AG09309 (cell line): ENCODE measurements at regions not wholly inside any gene's neighbourhood (a gene's known extent, or its start where the extent isn't known, plus 50 kb on each side); places are given as distances from the start of the nearest gene placed in this dataset.
"Not testable (repeated sequence)": the region's sequence is repeated elsewhere in the genome, so short reads cannot be mapped to it uniquely, and the experiment has no call there.

Experiments
- DNase-seq: peaks from one replicate; pipeline ENCODE4 v3.0.0-alpha.2; 2010; ENCODE audit warnings: low read depth
- H3K4me3 ChIP-seq: 2 replicates; pipeline ENCODE4 v1.5.1; 2011; ENCODE audit warnings: mild to moderate bottlenecking, low read depth, low read length, moderate library complexity; ENCODE audit not compliant: control insufficient read depth
- TF ChIP-seq, protein P1 (sequence below): IDR thresholded peaks from 2 replicates; pipeline ENCODE4 v1.5.1; 2011; ENCODE audit warnings: mild to moderate bottlenecking, low read depth, low read length, inconsistent platforms; ENCODE audit not compliant: insufficient read depth, control insufficient read depth; ENCODE audit errors: missing control alignments

DNA sequence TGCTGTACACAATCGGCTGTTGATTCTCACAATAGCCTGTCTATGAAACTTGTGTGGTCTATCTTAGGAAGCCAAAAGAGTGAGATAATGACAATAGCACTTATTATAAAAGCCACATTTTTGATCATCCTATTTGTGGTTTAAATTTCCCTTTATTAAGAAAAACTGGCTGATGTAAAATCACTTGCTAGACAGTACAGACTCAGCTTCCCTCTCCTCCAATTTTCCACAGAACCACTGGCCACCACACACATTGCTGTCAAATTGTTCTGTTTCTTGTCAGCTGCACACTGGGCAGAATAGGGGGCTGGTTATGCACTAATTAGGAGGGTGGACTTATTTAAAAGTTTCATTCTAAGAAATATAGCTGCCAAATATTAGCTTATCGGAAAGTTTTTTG is 425.9 kb downstream of the EPHA3 start:
- DNase-seq = no peak
- no peak overlapping the region for H3K4me3 ChIP-seq
- TF ChIP-seq, protein P1, sequence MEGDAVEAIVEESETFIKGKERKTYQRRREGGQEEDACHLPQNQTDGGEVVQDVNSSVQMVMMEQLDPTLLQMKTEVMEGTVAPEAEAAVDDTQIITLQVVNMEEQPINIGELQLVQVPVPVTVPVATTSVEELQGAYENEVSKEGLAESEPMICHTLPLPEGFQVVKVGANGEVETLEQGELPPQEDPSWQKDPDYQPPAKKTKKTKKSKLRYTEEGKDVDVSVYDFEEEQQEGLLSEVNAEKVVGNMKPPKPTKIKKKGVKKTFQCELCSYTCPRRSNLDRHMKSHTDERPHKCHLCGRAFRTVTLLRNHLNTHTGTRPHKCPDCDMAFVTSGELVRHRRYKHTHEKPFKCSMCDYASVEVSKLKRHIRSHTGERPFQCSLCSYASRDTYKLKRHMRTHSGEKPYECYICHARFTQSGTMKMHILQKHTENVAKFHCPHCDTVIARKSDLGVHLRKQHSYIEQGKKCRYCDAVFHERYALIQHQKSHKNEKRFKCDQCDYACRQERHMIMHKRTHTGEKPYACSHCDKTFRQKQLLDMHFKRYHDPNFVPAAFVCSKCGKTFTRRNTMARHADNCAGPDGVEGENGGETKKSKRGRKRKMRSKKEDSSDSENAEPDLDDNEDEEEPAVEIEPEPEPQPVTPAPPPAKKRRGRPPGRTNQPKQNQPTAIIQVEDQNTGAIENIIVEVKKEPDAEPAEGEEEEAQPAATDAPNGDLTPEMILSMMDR = no peak

DNA sequence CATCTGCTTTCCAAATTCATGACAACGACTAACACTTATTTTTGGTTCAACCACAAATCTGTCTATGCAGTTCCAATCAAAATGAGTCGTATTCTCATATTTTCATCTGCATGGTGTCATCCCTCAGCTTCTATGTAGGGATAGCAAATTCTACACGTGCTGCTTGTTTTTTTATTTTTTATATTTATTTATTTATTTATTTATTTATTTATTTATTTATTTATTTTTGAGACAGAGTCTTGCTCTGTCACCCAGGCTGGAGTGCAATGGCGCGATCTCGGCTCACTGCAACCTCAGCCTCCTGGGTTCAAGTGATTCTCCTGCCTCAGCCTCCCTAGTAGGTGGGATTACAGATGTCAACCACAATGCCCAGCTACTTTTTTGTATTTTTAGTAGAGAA is 447.2 kb downstream of the EPHA3 start:
- H3K4me3 ChIP-seq, DNase-seq: not testable (repeated sequence)

DNA sequence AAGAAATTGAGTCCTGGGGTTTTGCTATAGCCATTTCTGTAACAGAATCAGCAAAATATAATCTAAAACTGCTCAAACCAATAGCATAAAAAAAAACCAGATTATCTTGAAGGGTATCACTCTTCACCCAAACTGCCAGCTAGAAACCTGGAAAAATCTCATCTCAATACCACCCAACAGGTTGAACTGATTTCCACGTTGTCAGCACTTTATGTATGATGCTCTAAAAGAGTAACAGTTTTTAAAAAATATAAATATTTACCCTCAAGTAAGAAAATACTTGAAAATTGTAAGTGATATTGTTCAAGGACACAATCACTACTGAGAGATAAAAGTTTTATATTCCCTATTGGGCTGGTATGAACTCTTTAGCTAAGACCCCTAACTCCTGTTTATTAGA is 451.3 kb downstream of the EPHA3 start:
- no peak overlapping the region for H3K4me3 ChIP-seq
- no peak for DNase-seq
- TF ChIP-seq, protein P1 = no peak

DNA sequence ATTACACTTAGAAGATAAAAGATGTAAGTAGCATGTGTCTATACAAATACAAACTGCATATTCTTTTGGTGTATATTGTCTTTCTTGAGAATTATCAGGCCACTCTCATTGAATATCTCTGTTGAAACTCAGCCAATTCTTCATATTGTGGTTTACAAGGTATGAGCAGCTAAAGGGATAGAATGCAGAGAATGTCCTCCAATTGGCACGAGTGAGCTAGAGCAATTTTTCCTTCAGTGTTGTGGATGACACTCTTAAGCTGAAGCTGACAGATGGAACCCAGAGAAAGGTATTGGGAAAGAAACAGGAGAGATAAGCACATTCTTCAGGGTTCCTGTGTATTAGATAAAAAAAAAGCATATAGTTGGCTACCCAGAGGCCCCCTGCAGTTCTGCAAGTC is 453.1 kb downstream of the EPHA3 start:
- no peak for DNase-seq
- TF ChIP-seq, protein P1 = no peak
- H3K4me3 ChIP-seq = no peak overlapping the region

DNA sequence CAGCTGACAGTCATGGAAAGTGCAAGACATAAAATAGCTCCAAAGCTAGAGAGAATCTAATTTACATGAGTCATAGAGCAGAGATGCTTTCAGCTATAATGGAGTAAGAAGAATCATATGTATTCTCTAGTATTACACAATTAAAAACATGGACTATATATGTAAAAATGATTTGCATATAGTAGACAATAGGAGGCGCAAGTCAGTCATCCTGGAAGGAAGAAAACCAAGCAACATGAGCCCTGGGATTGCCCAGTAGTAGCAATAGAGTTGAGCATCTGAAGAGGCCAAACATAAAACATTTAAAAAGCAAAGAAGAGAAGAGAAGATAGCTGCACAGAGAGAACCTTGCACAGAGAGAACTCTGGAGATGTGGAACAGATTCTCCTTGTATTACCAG is 455.0 kb downstream of the EPHA3 start:
- H3K4me3 ChIP-seq = no peak overlapping the region
- TF ChIP-seq, protein P1 = no peak
- no peak for DNase-seq

DNA sequence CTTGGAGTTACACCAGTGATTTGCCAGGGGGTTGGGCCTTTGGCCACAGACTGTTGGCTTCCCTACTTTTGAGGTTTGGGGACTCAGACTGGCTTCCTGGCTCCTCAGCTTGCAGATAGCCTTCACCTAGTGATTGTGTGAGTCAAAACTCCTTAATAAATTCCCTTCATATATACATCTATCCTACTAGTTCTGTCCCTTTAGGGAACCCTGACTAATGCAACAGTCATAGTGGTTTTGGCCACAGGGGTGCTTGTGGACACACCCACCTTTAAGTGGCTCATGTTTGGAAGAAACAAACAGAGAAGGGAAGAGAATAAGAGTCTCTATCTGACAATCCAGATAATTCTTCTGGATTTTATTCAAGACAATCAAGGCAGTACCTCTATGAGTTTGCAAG is 457.7 kb downstream of the EPHA3 start:
- H3K4me3 ChIP-seq = no peak overlapping the region
- TF ChIP-seq, protein P1 = no peak
- DNase-seq = no peak

DNA sequence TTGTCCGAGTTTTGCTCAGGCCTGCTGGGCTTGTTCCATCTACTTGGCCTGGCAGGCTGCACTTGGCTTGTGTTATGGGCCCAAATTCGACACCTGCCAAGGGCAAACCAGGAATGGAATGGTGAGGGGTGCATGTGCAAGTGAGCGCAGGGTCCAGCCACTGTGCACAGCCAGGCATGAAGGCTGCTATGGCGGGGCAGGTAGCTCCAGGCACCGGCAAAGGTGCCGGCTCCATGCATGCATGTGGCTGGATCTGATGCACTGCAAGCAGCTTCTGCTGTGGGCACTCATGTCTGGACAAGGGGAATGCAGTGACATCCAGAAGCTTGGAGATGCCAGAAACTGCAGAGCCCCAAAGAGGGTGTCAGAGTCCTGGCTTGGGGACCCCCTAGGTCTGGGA is 463.0 kb downstream of the EPHA3 start:
- no peak overlapping the region for H3K4me3 ChIP-seq
- TF ChIP-seq, protein P1 = no peak
- DNase-seq = no peak

DNA sequence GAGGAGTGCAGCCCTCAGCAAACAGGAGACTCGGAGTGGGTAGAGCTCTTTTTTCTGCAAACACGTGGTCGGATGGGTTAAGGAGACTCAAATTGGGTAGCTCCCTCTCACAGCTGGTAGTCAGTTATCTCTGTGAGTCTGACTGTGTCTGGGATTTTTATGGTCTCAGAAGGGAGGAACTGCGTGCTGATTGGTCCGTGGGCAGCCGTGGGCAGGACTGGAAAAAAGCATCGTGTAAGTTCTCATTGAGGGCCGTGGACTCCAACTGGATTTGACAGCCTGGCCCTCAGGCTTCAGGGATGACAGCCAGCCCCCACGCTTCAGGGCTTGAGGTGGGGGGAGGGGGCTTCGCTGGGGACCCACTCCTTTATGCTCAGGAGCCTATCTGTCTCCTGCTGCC is 463.9 kb downstream of the EPHA3 start:
- no peak for DNase-seq
- TF ChIP-seq, protein P1 = no peak
- H3K4me3 ChIP-seq = no peak overlapping the region
